Fibroblast of the conjunctiva (primary cell): ENCODE measurements at regions not wholly inside any gene's neighbourhood (a gene's known extent, or its start where the extent isn't known, plus 50 kb on each side); places are given as distances from the start of the nearest gene placed in this dataset.

Experiments used
- DNase-seq: peaks from one replicate; pipeline ENCODE4 v3.0.0-alpha.2; 2010; ENCODE audit warnings: low read depth

- DNase-seq, result no peak
Observed at GRCh38 chr14:22415605-22415959, 173.4 kb downstream of the DAD1 start.

- no peak for DNase-seq
Observed at GRCh38 chr14:22414876-22415604, 174.0 kb downstream of the DAD1 start.

- DNase-seq, result no peak
Observed at GRCh38 chr14:22412926-22413411, 176.1 kb downstream of the DAD1 start.

GRCh38 chr14:22411398-22412055, 177.5 kb downstream of the DAD1 start:
- no peak for DNase-seq

- DNase-seq, result no peak
Observed at GRCh38 chr14:22410497-22410896, 178.5 kb downstream of the DAD1 start.

GRCh38 chr14:22409006-22409405, 180.0 kb downstream of the DAD1 start:
- no peak for DNase-seq

- no peak for DNase-seq
Observed at GRCh38 chr14:22408547-22408946, 180.5 kb downstream of the DAD1 start.

- DNase-seq, result no peak
Observed at GRCh38 chr14:22407033-22407432, 182.0 kb downstream of the DAD1 start.

GRCh38 chr14:22405201-22405600, 183.8 kb downstream of the DAD1 start:
- no peak for DNase-seq

GRCh38 chr14:22403296-22403695, 185.7 kb downstream of the DAD1 start:
- DNase-seq, result no peak

GRCh38 chr14:22400655-22401259, 188.3 kb downstream of the DAD1 start:
- no peak for DNase-seq

GRCh38 chr14:22399776-22400175, 189.2 kb downstream of the DAD1 start:
- DNase-seq, result no peak

- DNase-seq, result no peak
Observed at GRCh38 chr14:22397221-22397737, 191.7 kb downstream of the DAD1 start.

GRCh38 chr14:22395803-22396202, 193.2 kb downstream of the DAD1 start:
- no peak for DNase-seq

- DNase-seq, result no peak
Observed at GRCh38 chr14:22394616-22395015, 194.4 kb downstream of the DAD1 start.

- DNase-seq, result no peak
Observed at GRCh38 chr14:22393796-22394195, 195.2 kb downstream of the DAD1 start.

GRCh38 chr14:22391908-22392565, 197.0 kb downstream of the DAD1 start:
- peak; percentile 35 for DNase-seq

GRCh38 chr14:22390824-22391461, 198.1 kb downstream of the DAD1 start:
- no peak for DNase-seq

GRCh38 chr14:22390195-22390594, 198.8 kb downstream of the DAD1 start:
- DNase-seq, result no peak

- DNase-seq, result no peak
Observed at GRCh38 chr14:22388669-22389595, 200.1 kb downstream of the DAD1 start.

- no peak for DNase-seq
Observed at GRCh38 chr14:22387776-22388241, 201.2 kb downstream of the DAD1 start.
